RWPE2 (cell line): ENCODE measurements at regions not wholly inside any gene's neighbourhood (a gene's known extent, or its start where the extent isn't known, plus 50 kb on each side); places are given as distances from the start of the nearest gene placed in this dataset.

Experiments used
- ATAC-seq: fragments of 200-7000 bp; cut with Tn5 transposase; 3 replicates; pipeline ENCODE4 v1.9.1; 2021; ENCODE audit warnings: low read depth
- DNase-seq: peaks from one replicate; pipeline ENCODE4 v3.0.0-alpha.2; 2020; ENCODE audit warnings: low spot score
- H3K27ac ChIP-seq: fragments of 450-650 bp; 2 replicates; pipeline ENCODE4 v1.5.1; 2017; ENCODE audit warnings: mild to moderate bottlenecking; ENCODE audit not compliant: poor library complexity, severe bottlenecking
- H3K27me3 ChIP-seq: fragments of 250-450 bp; sonication (Bioruptor Pico); 2 replicates; pipeline ENCODE4 v1.5.1; 2021; ENCODE audit warnings: mild to moderate bottlenecking, moderate library complexity; ENCODE audit not compliant: insufficient read depth, poor library complexity, severe bottlenecking
- H3K36me3 ChIP-seq: fragments of 250-450 bp; sonication (Bioruptor Pico); 2 replicates; pipeline ENCODE4 v1.5.1; 2020; ENCODE audit warnings: low read depth, mild to moderate bottlenecking, moderate library complexity
- H3K4me1 ChIP-seq: fragments of 250-450 bp; sonication (Bioruptor Pico); 2 replicates; pipeline ENCODE4 v1.5.1; 2021; ENCODE audit warnings: mild to moderate bottlenecking, moderate library complexity; ENCODE audit not compliant: insufficient read depth, poor library complexity, severe bottlenecking
- H3K4me3 ChIP-seq: fragments of 250-450 bp; sonication (Bioruptor Pico); 2 replicates; pipeline ENCODE4 v1.5.1; 2021; ENCODE audit warnings: mild to moderate bottlenecking, moderate library complexity; ENCODE audit not compliant: severe bottlenecking
- H3K9me3 ChIP-seq: fragments of 250-450 bp; sonication (Bioruptor Pico); 2 replicates; pipeline ENCODE4 v1.5.1; 2021; ENCODE audit warnings: mild to moderate bottlenecking, moderate library complexity; ENCODE audit not compliant: severe bottlenecking
- CTCF ChIP-seq: fragments of 450-650 bp; IDR thresholded peaks from one replicate; pipeline ENCODE4 v1.5.1; 2017; ENCODE audit warnings: mild to moderate bottlenecking, moderate library complexity; ENCODE audit not compliant: poor library complexity, severe bottlenecking

GRCh38 chrX:9108054-9108453, 74.1 kb upstream of the FAM9B start:
- H3K4me1 ChIP-seq: no peaks in the 10 kb centered on the region
- no peak overlapping the region for H3K4me3 ChIP-seq
- ATAC-seq (no peak), DNase-seq (no peak)
- H3K36me3 ChIP-seq: no peaks in the 10 kb centered on the region
- H3K27ac ChIP-seq: no peak overlapping the region
- no peaks in the 10 kb centered on the region for H3K9me3 ChIP-seq
- no peaks in the 10 kb centered on the region for H3K27me3 ChIP-seq
- TF ChIP-seq CTCF: no peak

GRCh38 chrX:9110808-9111207, 76.9 kb upstream of the FAM9B start:
- no peak for DNase-seq
- TF ChIP-seq CTCF: no peak
- Histone ChIP-seq H3K9me3 (no peaks in the 10 kb centered on the region), H3K4me1 (no peaks in the 10 kb centered on the region), H3K27me3 (no peaks in the 10 kb centered on the region), H3K4me3 (no peak overlapping the region), H3K36me3 (no peaks in the 10 kb centered on the region), H3K27ac (no peak overlapping the region)
- no peak for ATAC-seq

GRCh38 chrX:9114245-9114644, 80.3 kb upstream of the FAM9B start:
- Histone ChIP-seq H3K36me3 (no peaks in the 10 kb centered on the region), H3K27ac (no peak overlapping the region), H3K9me3 (no peaks in the 10 kb centered on the region), H3K27me3 (no peaks in the 10 kb centered on the region), H3K4me1 (no peaks in the 10 kb centered on the region), H3K4me3 (no peak overlapping the region)
- TF ChIP-seq CTCF: no peak
- ATAC-seq: no peak
- DNase-seq: no peak

GRCh38 chrX:9117851-9118250, 83.9 kb upstream of the FAM9B start:
- DNase-seq (no peak), ATAC-seq (no peak)
- no peak overlapping the region for H3K4me3 ChIP-seq
- no peaks in the 10 kb centered on the region for H3K27me3 ChIP-seq
- H3K36me3 ChIP-seq: no peaks in the 10 kb centered on the region
- no peak for TF ChIP-seq CTCF
- no peaks in the 10 kb centered on the region for H3K4me1 ChIP-seq
- H3K27ac ChIP-seq: no peak overlapping the region
- no peaks in the 10 kb centered on the region for H3K9me3 ChIP-seq

GRCh38 chrX:9122519-9123245, 88.8 kb upstream of the FAM9B start:
- Histone ChIP-seq H3K36me3 (no peaks in the 10 kb centered on the region), H3K9me3 (no peaks in the 10 kb centered on the region), H3K4me1 (no peaks in the 10 kb centered on the region), H3K4me3 (no peak overlapping the region), H3K27me3 (no peaks in the 10 kb centered on the region), H3K27ac (no peak overlapping the region)
- ATAC-seq (no peak), DNase-seq (no peak)
- TF ChIP-seq CTCF: no peak
